ENCODE measurements at regions not wholly inside any gene's neighbourhood (a gene's known extent, or its start where the extent isn't known, plus 50 kb on each side); places are given as distances from the start of the nearest gene placed in this dataset.

- TF ChIP-seq CTCF (IDR thresholded peaks at IDR 0.05 in 8 of 11, conservative IDR thresholded peaks at IDR 0.05 in 3 of 11) (no peak), POLR2A (IDR thresholded peaks at IDR 0.05) (no peak), POLR2AphosphoS5 (IDR thresholded peaks at IDR 0.05) (no peak)
Measured at GRCh38 chr2:54377451-54377850, 78.7 kb upstream of the SPTBN1 start.

All from spleen (tissue), 7 donors.